Neural cell (in vitro differentiated cells): ENCODE measurements at regions not wholly inside any gene's neighbourhood (a gene's known extent, or its start where the extent isn't known, plus 50 kb on each side); places are given as distances from the start of the nearest gene placed in this dataset.

Source experiments
- CTCF ChIP-seq: fragments of 450-650 bp; IDR thresholded peaks from 2 replicates; pipeline ENCODE4 v1.5.1; 2014; ENCODE audit warnings: antibody characterized with exemption, mild to moderate bottlenecking, moderate library complexity; ENCODE audit not compliant: poor library complexity, severe bottlenecking
- EP300 ChIP-seq: fragments of 450-650 bp; conservative IDR thresholded peaks from 2 replicates; pipeline ENCODE4 v1.6.1; 2014; ENCODE audit warnings: antibody characterized with exemption, mild to moderate bottlenecking, moderate library complexity; ENCODE audit not compliant: poor library complexity, severe bottlenecking
- EZH2 ChIP-seq: fragments of 200-600, 300-800 bp; shearing (Covaris generic), sonication (generic); IDR thresholded peaks from 2 replicates; pipeline ENCODE4 v1.6.1; 2014; ENCODE audit warnings: antibody characterized with exemption, low read length, borderline replicate concordance, mild to moderate bottlenecking; ENCODE audit not compliant: insufficient read depth, poor library complexity, severe bottlenecking
- MXI1 ChIP-seq: fragments of 450-650 bp; conservative IDR thresholded peaks from 2 replicates; pipeline ENCODE4 v1.6.1; 2014; ENCODE audit warnings: antibody characterized with exemption, mild to moderate bottlenecking; ENCODE audit not compliant: poor library complexity, severe bottlenecking
- POLR2AphosphoS5 ChIP-seq: IDR thresholded peaks from 2 replicates; pipeline ENCODE4 v1.6.1; 2012
- SMC3 ChIP-seq: fragments of 450-650 bp; conservative IDR thresholded peaks from 2 replicates; pipeline ENCODE4 v1.6.1; 2014; ENCODE audit warnings: antibody characterized with exemption, mild to moderate bottlenecking, moderate library complexity; ENCODE audit not compliant: poor library complexity
- TAF1 ChIP-seq: IDR thresholded peaks from 2 replicates; pipeline ENCODE4 v1.6.1; 2012; ENCODE audit warnings: low read depth

GRCh38 chr12:30396576-30396975 is 299.1 kb downstream of the IPO8 start:
- TF ChIP-seq CTCF: no peak
- no peak for TF ChIP-seq SMC3
- TF ChIP-seq POLR2AphosphoS5: no peak
- TF ChIP-seq MXI1: no peak
- TF ChIP-seq EZH2: no peak
- TF ChIP-seq EP300: no peak
- no peak for TF ChIP-seq TAF1
